Sigmoid colon (tissue), 4 donors: ENCODE measurements at regions not wholly inside any gene's neighbourhood (a gene's known extent, or its start where the extent isn't known, plus 50 kb on each side); places are given as distances from the start of the nearest gene placed in this dataset.

Experiments used
- CTCF ChIP-seq, 4 experiments: fragments of 450-650 bp in 3 of 4; fragments of 200-600 bp in 1 of 4; IDR thresholded peaks; one replicate each; pipeline ENCODE4 v1.5.1; 2016 to 2019; ENCODE audit warnings: antibody characterized with exemption in 4 of 4, mild to moderate bottlenecking in 3 of 4, moderate library complexity in 2 of 4
- POLR2A ChIP-seq, 2 donors: fragments of 450-650 bp; IDR thresholded peaks; one replicate each; pipeline ENCODE4 v1.6.1; 2016; ENCODE audit warnings: antibody characterized with exemption in 2 of 2, mild to moderate bottlenecking in 2 of 2, moderate library complexity in 2 of 2
- POLR2AphosphoS5 ChIP-seq, 4 donors: sonication (generic); formaldehyde crosslinking; IDR thresholded peaks; one replicate each; pipeline ENCODE4 v1.6.1; 2017; ENCODE audit warnings: antibody characterized with exemption in 4 of 4

- TF ChIP-seq POLR2AphosphoS5 (IDR thresholded peaks at IDR 0.05) (no peak), CTCF (IDR thresholded peaks at IDR 0.05) (no peak), POLR2A (IDR thresholded peaks at IDR 0.05) (no peak)
Observed at GRCh38 chr6:147930745-147931144, 411.9 kb upstream of the SASH1 start.
